ENCODE measurements at regions not wholly inside any gene's neighbourhood (a gene's known extent, or its start where the extent isn't known, plus 50 kb on each side); places are given as distances from the start of the nearest gene placed in this dataset.

DNA sequence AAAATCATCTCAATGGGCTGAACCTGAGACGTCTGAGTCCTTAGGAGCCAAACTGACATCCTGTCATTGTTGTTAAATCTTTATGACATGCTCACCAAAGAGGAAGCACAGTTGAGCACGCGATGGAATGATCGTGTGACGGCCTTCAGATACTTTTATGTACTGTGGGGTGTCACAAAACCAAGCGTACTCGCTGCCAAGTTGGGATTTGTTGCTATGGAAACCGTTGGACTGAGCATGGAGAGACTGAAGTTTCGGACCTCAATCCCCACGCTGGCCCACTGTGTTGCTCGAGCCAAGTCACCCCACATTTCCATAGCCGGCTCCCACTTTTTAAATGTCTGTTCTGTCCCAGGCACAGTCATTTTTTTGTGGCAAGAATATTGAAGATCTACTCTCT, 222.8 kb upstream of the SDK2 start:
- TF ChIP-seq, protein P1, sequence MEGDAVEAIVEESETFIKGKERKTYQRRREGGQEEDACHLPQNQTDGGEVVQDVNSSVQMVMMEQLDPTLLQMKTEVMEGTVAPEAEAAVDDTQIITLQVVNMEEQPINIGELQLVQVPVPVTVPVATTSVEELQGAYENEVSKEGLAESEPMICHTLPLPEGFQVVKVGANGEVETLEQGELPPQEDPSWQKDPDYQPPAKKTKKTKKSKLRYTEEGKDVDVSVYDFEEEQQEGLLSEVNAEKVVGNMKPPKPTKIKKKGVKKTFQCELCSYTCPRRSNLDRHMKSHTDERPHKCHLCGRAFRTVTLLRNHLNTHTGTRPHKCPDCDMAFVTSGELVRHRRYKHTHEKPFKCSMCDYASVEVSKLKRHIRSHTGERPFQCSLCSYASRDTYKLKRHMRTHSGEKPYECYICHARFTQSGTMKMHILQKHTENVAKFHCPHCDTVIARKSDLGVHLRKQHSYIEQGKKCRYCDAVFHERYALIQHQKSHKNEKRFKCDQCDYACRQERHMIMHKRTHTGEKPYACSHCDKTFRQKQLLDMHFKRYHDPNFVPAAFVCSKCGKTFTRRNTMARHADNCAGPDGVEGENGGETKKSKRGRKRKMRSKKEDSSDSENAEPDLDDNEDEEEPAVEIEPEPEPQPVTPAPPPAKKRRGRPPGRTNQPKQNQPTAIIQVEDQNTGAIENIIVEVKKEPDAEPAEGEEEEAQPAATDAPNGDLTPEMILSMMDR (conservative IDR thresholded peaks at IDR 0.05 in 1 of 2, IDR thresholded peaks at IDR 0.05 in 1 of 2; ENCODE audit: extremely low read depth in 1 of 2, insufficient read depth in 1 of 2, low read depth in 1 of 2, low read length in 2 of 2): no peak
- no peak for TF ChIP-seq EZH2 (IDR thresholded peaks at IDR 0.05; ENCODE audit: borderline replicate concordance, low read length)
